Parathyroid adenoma (tissue), 2 donors: ENCODE measurements at regions not wholly inside any gene's neighbourhood (a gene's known extent, or its start where the extent isn't known, plus 50 kb on each side); places are given as distances from the start of the nearest gene placed in this dataset.
"Not testable (repeated sequence)": the region's sequence is repeated elsewhere in the genome, so short reads cannot be mapped to it uniquely, and the experiment has no call there.

Experiments used
- H2AFZ ChIP-seq: fragments of 300-600 bp; sonication (generic); one replicate; pipeline ENCODE4 v1.7.0; 2017; ENCODE audit warnings: antibody characterized with exemption, mild to moderate bottlenecking
- H3K27ac ChIP-seq: fragments of 300-600 bp; sonication (generic); one replicate; pipeline ENCODE4 v1.7.0; 2017
- H3K27me3 ChIP-seq: fragments of 300-600 bp; sonication (generic); one replicate; pipeline ENCODE4 v1.7.0; 2017; ENCODE audit warnings: low read length; ENCODE audit not compliant: control insufficient read depth, insufficient read depth
- H3K36me3 ChIP-seq: fragments of 300-600 bp; sonication (generic); one replicate; pipeline ENCODE4 v1.7.0; 2017; ENCODE audit warnings: low read length; ENCODE audit not compliant: control insufficient read depth, insufficient read depth
- H3K4me1 ChIP-seq: fragments of 300-600 bp; sonication (generic); one replicate; pipeline ENCODE4 v1.7.0; 2017; ENCODE audit warnings: control low read depth
- H3K4me2 ChIP-seq: fragments of 300-600 bp; sonication (generic); one replicate; pipeline ENCODE4 v1.7.0; 2017; ENCODE audit warnings: low read length
- H3K4me3 ChIP-seq: fragments of 300-600 bp; sonication (generic); one replicate; pipeline ENCODE4 v1.7.0; 2017; ENCODE audit warnings: low read depth, low read length
- H3K79me2 ChIP-seq: fragments of 300-600 bp; sonication (generic); one replicate; pipeline ENCODE4 v1.7.0; 2017; ENCODE audit warnings: control low read depth
- H3K9ac ChIP-seq: fragments of 300-600 bp; sonication (generic); one replicate; pipeline ENCODE4 v1.7.0; 2017; ENCODE audit warnings: mild to moderate bottlenecking
- H3K9me3 ChIP-seq: fragments of 300-600 bp; sonication (generic); one replicate; pipeline ENCODE4 v1.7.0; 2017; ENCODE audit warnings: low read length; ENCODE audit not compliant: control insufficient read depth
- CTCF ChIP-seq: fragments of 300-600 bp; sonication (generic); IDR thresholded peaks from one replicate; pipeline ENCODE4 v1.7.0; 2017; ENCODE audit warnings: antibody characterized with exemption, mild to moderate bottlenecking
- donor health status: primary hyperparathyroidism.

- Histone ChIP-seq H3K36me3 (no peaks in the 10 kb centered on the region), H3K27me3 (no peaks in the 10 kb centered on the region), H2AFZ (no peak overlapping the region), H3K9me3 (no peaks in the 10 kb centered on the region), H3K4me2 (no peak overlapping the region), H3K4me3 (no peak overlapping the region), H3K27ac (no peak overlapping the region), H3K9ac (no peak overlapping the region), H3K4me1 (no peaks in the 10 kb centered on the region), H3K79me2 (no peaks in the 10 kb centered on the region)
- TF ChIP-seq CTCF, result no peak
These were observed 560.8 kb downstream of the MATN1 start for GRCh38 chr1:30162565-30162964.

GRCh38 chr1:30161953-30162352 is 561.4 kb downstream of the MATN1 start:
- Histone ChIP-seq H3K9me3 (no peaks in the 10 kb centered on the region), H2AFZ (no peak overlapping the region), H3K4me1 (no peaks in the 10 kb centered on the region), H3K79me2 (no peaks in the 10 kb centered on the region), H3K4me2 (no peak overlapping the region), H3K36me3 (no peaks in the 10 kb centered on the region), H3K9ac (no peak overlapping the region), H3K27ac (no peak overlapping the region), H3K27me3 (no peaks in the 10 kb centered on the region), H3K4me3 (no peak overlapping the region)
- no peak for TF ChIP-seq CTCF

- no peak overlapping the region for H3K4me2 ChIP-seq
- no peaks in the 10 kb centered on the region for H3K9me3 ChIP-seq
- TF ChIP-seq CTCF, result no peak
- no peaks in the 10 kb centered on the region for H3K27me3 ChIP-seq
- H3K27ac ChIP-seq, result no peak overlapping the region
- H3K4me1 ChIP-seq, result no peaks in the 10 kb centered on the region
- no peak overlapping the region for H3K9ac ChIP-seq
- H3K79me2 ChIP-seq, result no peaks in the 10 kb centered on the region
- no peak overlapping the region for H2AFZ ChIP-seq
- H3K4me3 ChIP-seq, result no peak overlapping the region
- no peaks in the 10 kb centered on the region for H3K36me3 ChIP-seq
These were observed 562.2 kb downstream of the MATN1 start for GRCh38 chr1:30160999-30161689.

- Histone ChIP-seq H3K4me3 (no peak overlapping the region), H3K27ac (no peak overlapping the region), H3K4me1 (no peaks in the 10 kb centered on the region), H3K9me3 (no peaks in the 10 kb centered on the region), H3K9ac (no peak overlapping the region), H3K36me3 (no peaks in the 10 kb centered on the region), H3K4me2 (no peak overlapping the region), H3K27me3 (no peaks in the 10 kb centered on the region), H3K79me2 (no peaks in the 10 kb centered on the region), H2AFZ (no peak overlapping the region)
- no peak for TF ChIP-seq CTCF
These were observed 564.4 kb downstream of the MATN1 start for GRCh38 chr1:30159015-30159414.

GRCh38 chr1:30155698-30156097 is 567.7 kb downstream of the MATN1 start:
- not testable (repeated sequence) for H3K79me2 ChIP-seq, H2AFZ ChIP-seq, H3K9me3 ChIP-seq, H3K4me3 ChIP-seq, H3K27me3 ChIP-seq, H3K36me3 ChIP-seq, H3K9ac ChIP-seq, H3K27ac ChIP-seq, H3K4me2 ChIP-seq, H3K4me1 ChIP-seq

GRCh38 chr1:30155253-30155652 is 568.1 kb downstream of the MATN1 start:
- not testable (repeated sequence) for H3K4me1 ChIP-seq, H3K79me2 ChIP-seq, H3K27ac ChIP-seq, H3K4me2 ChIP-seq, H3K36me3 ChIP-seq, H3K4me3 ChIP-seq, H3K9me3 ChIP-seq, H2AFZ ChIP-seq, H3K9ac ChIP-seq, H3K27me3 ChIP-seq
